ENCODE measurements at regions not wholly inside any gene's neighbourhood (a gene's known extent, or its start where the extent isn't known, plus 50 kb on each side); places are given as distances from the start of the nearest gene placed in this dataset.
A peak's percentile ranks its signal among the peaks of the same experiment; 100 is the strongest.
"Not testable (repeated sequence)": the region's sequence is repeated elsewhere in the genome, so short reads cannot be mapped to it uniquely, and the experiment has no call there.

DNA sequence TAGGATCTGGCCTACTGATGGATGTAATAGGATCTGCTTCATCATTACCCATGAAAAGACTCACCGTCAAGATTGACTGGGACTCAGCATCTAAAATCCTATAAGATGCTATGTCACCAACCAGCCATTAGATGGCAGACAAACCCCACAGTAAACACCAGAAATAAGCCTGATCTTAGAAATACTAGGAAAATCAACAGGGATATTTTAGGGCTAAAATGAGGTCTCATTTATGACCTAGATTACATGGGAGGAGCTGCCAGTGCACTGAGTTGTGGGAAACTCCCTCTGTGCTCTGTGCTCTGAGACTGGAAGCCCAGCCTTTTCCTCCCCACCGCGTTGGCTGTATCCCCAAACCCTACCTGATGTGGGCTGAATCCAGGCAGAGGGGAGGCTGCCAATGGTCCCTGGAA, 1335.8 kb downstream of the RPIA start:
- intact Hi-C loops (cut with DNase I); H3K4me1 ChIP-seq; H3K27ac ChIP-seq; DNase-seq; H3K36me3 ChIP-seq (replicated peaks in 1 of 2; ENCODE audit: insufficient read depth in 1 of 2, low read depth in 2 of 2); H3K9me3 ChIP-seq; H3K27me3 ChIP-seq; H3K4me3 ChIP-seq: not testable (repeated sequence)
- 0 to 17% methylated on average over 1 to 3 of the region's 3 CpGs for WGBS, 2 donors
- peak; percentile 53 for ATAC-seq
- TF ChIP-seq, protein P1, sequence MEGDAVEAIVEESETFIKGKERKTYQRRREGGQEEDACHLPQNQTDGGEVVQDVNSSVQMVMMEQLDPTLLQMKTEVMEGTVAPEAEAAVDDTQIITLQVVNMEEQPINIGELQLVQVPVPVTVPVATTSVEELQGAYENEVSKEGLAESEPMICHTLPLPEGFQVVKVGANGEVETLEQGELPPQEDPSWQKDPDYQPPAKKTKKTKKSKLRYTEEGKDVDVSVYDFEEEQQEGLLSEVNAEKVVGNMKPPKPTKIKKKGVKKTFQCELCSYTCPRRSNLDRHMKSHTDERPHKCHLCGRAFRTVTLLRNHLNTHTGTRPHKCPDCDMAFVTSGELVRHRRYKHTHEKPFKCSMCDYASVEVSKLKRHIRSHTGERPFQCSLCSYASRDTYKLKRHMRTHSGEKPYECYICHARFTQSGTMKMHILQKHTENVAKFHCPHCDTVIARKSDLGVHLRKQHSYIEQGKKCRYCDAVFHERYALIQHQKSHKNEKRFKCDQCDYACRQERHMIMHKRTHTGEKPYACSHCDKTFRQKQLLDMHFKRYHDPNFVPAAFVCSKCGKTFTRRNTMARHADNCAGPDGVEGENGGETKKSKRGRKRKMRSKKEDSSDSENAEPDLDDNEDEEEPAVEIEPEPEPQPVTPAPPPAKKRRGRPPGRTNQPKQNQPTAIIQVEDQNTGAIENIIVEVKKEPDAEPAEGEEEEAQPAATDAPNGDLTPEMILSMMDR (IDR thresholded peaks at IDR 0.05), result peak in 1 of 7 experiments; percentile 25

DNA sequence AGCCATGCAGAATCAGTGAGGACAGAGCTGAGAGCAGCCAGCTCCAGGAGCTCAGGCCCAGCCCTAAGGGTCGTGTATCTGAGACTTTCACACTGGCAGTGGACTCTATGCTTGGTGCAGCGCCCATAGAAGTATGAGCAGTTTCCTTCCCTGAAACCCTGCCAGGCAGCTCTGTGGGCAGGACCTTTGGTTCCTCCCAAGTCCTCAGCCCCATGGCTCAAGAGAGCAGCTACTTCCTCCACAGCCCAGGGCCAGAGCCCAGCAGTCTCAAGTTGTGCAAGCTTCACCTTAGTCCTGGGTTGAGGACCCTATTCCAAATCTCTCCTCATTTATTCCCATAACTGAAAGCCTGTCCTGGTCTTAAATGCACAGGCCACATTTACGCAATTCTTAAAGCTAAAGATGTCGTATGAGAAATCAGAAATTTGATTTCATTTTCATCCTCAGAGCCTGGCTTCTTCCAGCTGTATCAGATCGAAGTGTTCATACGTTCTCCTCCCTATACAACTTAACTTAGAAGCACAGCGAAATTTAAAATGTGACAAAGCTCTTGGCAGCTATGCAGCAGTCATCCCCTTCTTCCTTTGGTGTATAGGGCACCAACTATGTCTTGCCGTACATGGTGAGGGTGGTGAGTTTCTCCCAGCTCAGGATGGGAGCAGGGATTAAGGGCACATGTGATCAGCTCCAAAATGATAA, 1337.1 kb downstream of the RPIA start:
- DNase-seq, result peak in 1 of 4 donors; percentile 11
- H3K4me3 ChIP-seq; H3K9me3 ChIP-seq; ATAC-seq; H3K27ac ChIP-seq; H3K27me3 ChIP-seq; intact Hi-C loops (cut with DNase I); H3K4me1 ChIP-seq; H3K36me3 ChIP-seq (replicated peaks in 1 of 2; ENCODE audit: insufficient read depth in 1 of 2, low read depth in 2 of 2): not testable (repeated sequence)
- WGBS, 2 donors, result 48 to 59% methylated on average over 6 to 8 of the region's 8 CpGs

DNA sequence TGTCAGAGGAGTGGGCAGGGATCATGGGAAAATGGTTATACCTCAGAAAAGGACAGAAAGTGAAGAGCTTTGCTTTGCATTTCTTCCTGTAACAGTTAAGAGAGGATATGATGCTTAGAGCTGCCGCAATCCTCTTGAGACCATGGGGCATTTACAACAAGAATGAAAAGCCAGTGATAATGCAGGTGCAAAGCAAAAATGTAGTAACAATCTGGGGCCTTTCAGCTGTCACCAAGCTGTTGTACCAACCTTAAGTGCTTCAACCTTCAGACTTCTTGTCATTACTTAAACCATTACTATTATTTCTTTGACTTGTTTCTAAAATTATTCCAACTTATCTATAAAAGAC, 1337.6 kb downstream of the RPIA start:
- H3K27me3 ChIP-seq; DNase-seq; H3K36me3 ChIP-seq (replicated peaks in 1 of 2; ENCODE audit: insufficient read depth in 1 of 2, low read depth in 2 of 2); ATAC-seq; intact Hi-C loops (cut with DNase I); H3K4me3 ChIP-seq; H3K4me1 ChIP-seq; H3K27ac ChIP-seq; H3K9me3 ChIP-seq: not testable (repeated sequence)
- WGBS, 2 donors, result 100% methylated on average over 1 of the region's 1 CpG; no CpG with 5 or more reads in 1 of the 2 donors

DNA sequence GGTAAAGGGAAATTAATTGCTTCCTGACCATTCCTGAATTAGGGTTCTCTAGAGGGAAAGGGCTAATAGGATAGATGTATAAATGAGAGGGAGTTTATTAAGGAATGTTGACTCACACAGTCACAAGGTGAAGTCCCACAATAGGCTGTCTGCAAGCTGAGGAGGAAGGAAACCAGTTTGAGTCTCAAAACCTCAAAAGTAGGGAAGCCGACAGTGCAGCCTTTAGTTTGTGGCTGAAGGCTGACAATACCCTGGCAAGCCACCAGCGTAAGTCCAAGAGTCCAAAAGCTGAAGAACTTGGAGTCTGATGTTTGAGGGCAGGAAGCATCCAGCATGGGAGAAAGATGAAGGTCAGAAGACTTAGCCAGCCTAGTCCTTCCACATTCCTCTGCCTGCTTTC, 1340.8 kb downstream of the RPIA start:
- H3K27me3 ChIP-seq; H3K4me1 ChIP-seq; H3K36me3 ChIP-seq (replicated peaks in 1 of 2; ENCODE audit: insufficient read depth in 1 of 2, low read depth in 2 of 2); H3K27ac ChIP-seq; H3K9me3 ChIP-seq; intact Hi-C loops (cut with DNase I); H3K4me3 ChIP-seq; ATAC-seq: not testable (repeated sequence)
- DNase-seq, result peak in 1 of 4 donors; percentile 18
- WGBS, 2 donors, result 31 to 40% methylated on average over 2 of the region's 2 CpGs

DNA sequence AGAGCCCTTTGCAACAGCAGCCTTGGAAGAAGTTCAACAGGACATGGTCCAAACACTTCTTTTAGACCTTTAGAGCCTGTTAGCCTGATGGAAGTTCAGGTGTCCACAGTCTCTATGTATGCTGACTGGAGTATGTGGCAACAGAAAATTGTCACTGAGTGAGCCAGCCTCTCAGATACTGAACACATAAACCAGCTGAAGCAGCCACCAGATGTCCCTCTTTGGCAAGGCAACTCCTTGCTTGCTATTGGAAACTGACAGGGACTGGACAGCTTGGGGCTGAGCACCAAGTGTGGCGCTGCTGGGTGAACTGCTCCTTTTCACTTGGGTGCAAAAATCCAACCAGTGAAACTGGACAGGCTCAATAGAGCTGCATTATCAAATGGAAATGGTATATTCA, 1344.9 kb downstream of the RPIA start:
- intact Hi-C loops (cut with DNase I); ATAC-seq; H3K4me3 ChIP-seq; H3K4me1 ChIP-seq; H3K27ac ChIP-seq; H3K36me3 ChIP-seq (replicated peaks in 1 of 2; ENCODE audit: insufficient read depth in 1 of 2, low read depth in 2 of 2); H3K27me3 ChIP-seq; DNase-seq; H3K9me3 ChIP-seq: not testable (repeated sequence)
- WGBS, 2 donors, result 33 to 41% methylated on average over 1 of the region's 1 CpG

DNA sequence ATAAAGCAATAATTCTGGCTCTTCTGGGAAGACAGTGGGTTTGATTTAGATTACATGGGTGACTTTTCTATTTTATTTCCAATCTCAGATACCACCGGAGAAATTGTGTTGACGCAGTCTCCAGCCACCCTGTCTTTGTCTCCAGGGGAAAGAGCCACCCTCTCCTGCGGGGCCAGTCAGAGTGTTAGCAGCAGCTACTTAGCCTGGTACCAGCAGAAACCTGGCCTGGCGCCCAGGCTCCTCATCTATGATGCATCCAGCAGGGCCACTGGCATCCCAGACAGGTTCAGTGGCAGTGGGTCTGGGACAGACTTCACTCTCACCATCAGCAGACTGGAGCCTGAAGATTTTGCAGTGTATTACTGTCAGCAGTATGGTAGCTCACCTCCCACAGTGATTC, 1347.6 kb downstream of the RPIA start:
- H3K9me3 ChIP-seq; ATAC-seq; H3K4me3 ChIP-seq; H3K27ac ChIP-seq; H3K36me3 ChIP-seq (replicated peaks in 1 of 2; ENCODE audit: insufficient read depth in 1 of 2, low read depth in 2 of 2); intact Hi-C loops (cut with DNase I); H3K27me3 ChIP-seq; H3K4me1 ChIP-seq: not testable (repeated sequence)
- DNase-seq, result peak in 1 of 4 donors; percentile 9
- WGBS, 2 donors, result 42% methylated on average over 4 of the region's 4 CpGs; no CpG with 5 or more reads in 1 of the 2 donors

DNA sequence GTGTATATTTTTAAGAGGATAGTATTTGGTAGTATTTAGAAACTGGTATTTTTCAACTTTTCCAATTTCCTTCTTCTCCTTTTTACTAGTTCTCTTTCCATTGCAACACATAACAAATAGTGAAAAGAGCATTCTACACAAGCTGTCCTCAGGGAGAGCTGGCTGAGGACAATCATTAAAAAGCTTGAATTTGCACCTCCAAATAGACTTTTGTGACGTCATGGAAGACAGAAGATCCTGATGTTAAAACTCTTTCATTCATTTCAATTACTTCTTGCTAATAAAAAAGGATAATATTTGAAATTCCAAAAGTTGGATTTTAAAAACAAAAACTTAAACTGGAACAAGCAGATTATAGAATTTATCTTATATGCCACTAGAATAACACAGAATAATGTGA, 1356.3 kb downstream of the RPIA start:
- H3K27me3 ChIP-seq; H3K4me1 ChIP-seq; DNase-seq; H3K9me3 ChIP-seq; ATAC-seq; intact Hi-C loops (cut with DNase I); H3K4me3 ChIP-seq; H3K27ac ChIP-seq; H3K36me3 ChIP-seq (replicated peaks in 1 of 2; ENCODE audit: insufficient read depth in 1 of 2, low read depth in 2 of 2): not testable (repeated sequence)
- 13 to 17% methylated on average over 1 of the region's 1 CpG for WGBS, 2 donors

DNA sequence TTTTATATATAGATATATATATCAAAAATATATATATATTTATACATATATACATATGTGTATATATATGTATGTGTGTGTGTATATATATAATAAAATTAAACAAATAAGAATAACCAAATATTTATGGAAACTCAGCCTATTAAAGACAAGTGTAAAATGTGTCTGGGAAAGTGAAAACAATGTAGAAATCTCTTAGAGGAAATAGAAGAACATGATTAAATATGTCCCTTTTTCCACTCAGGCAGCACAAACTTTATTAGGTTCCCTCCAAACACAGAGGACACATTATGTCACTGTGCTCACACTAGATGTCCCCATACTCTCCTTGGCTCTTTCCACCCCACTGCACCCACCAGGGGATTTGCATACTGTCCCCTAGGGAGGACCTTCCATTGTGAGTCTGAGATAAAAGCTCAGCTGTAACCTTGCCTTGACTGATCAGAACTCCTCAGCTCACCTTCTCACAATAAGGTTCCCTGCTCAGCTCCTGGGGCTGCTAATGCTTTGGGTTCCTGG, 1360.7 kb downstream of the RPIA start:
- H3K27ac ChIP-seq; ATAC-seq; intact Hi-C loops (cut with DNase I); H3K4me1 ChIP-seq; H3K9me3 ChIP-seq; H3K36me3 ChIP-seq (replicated peaks in 1 of 2; ENCODE audit: insufficient read depth in 1 of 2, low read depth in 2 of 2); DNase-seq; H3K27me3 ChIP-seq; H3K4me3 ChIP-seq: not testable (repeated sequence)

Measured in body of pancreas (tissue), 4 donors.